GM12873 (cell line): ENCODE measurements at regions not wholly inside any gene's neighbourhood (a gene's known extent, or its start where the extent isn't known, plus 50 kb on each side); places are given as distances from the start of the nearest gene placed in this dataset.

Experiments used
- CTCF ChIP-seq: IDR thresholded peaks from 2 replicates; pipeline ENCODE4 v1.5.1; 2012; ENCODE audit warnings: low read depth, mild to moderate bottlenecking, moderate library complexity, low read length, control low read depth; ENCODE audit not compliant: insufficient read depth; ENCODE audit errors: missing control alignments

- no peak for TF ChIP-seq CTCF
These were observed 127.9 kb upstream of the ST6GAL2 start for GRCh38 chr2:107013884-107014283.

- TF ChIP-seq CTCF, result no peak
These were observed 132.4 kb upstream of the ST6GAL2 start for GRCh38 chr2:107018366-107018765.

GRCh38 chr2:107020392-107020791 is 134.4 kb upstream of the ST6GAL2 start:
- TF ChIP-seq CTCF, result no peak

- no peak for TF ChIP-seq CTCF
These were observed 138.3 kb upstream of the ST6GAL2 start for GRCh38 chr2:107024269-107024668.

GRCh38 chr2:107025291-107025857 is 139.4 kb upstream of the ST6GAL2 start:
- TF ChIP-seq CTCF, result no peak

- TF ChIP-seq CTCF, result no peak
These were observed 140.0 kb upstream of the ST6GAL2 start for GRCh38 chr2:107025869-107026380.

GRCh38 chr2:107027205-107027604 is 141.2 kb upstream of the ST6GAL2 start:
- TF ChIP-seq CTCF, result no peak

- no peak for TF ChIP-seq CTCF
These were observed 141.8 kb upstream of the ST6GAL2 start for GRCh38 chr2:107027810-107028209.
